C4-2B (cell line): ENCODE measurements at regions not wholly inside any gene's neighbourhood (a gene's known extent, or its start where the extent isn't known, plus 50 kb on each side); places are given as distances from the start of the nearest gene placed in this dataset.

ENCODE experiments used
- H3K27ac ChIP-seq: fragments of 450-650 bp; 2 replicates; pipeline ENCODE4 v1.5.1; 2017
- ZFX ChIP-seq: fragments of 450-650 bp; IDR thresholded peaks from 2 replicates; pipeline ENCODE4 v1.6.1; 2017
- TF ChIP-seq, protein P1 (sequence below): fragments of 450-650 bp; conservative IDR thresholded peaks from 2 replicates; pipeline ENCODE4 v1.5.1; 2017; ENCODE audit warnings: mild to moderate bottlenecking

DNA sequence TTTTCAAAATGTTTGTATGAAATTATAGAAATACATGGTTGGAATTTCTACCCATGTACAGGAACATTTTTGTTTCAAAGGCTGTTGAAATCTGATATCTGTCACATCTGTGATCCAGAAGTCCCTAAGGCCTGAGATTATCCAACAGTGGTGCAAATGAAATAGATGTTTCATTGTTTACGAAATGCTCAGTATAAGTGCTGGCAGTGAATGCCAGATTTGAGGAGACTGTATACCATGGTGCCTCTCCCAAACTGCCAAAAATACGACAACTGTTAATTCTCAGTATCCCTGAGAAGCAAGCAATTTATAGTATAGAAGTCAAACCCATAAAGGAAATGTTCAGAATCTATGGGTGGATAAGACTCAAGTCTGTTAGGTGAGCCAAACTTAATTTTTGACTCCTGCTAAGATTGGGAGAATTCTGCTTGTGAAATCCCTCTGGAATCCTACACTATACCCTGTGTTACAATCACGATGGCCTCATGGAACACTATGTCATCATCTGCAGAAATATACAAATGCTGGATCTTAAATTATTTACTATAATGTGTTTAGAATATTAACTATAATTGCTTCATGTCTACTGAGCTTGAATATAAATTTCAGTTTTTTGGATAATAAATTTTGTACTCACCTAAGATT, 71.2 kb upstream of the DOCK10 start:
- TF ChIP-seq, protein P1, sequence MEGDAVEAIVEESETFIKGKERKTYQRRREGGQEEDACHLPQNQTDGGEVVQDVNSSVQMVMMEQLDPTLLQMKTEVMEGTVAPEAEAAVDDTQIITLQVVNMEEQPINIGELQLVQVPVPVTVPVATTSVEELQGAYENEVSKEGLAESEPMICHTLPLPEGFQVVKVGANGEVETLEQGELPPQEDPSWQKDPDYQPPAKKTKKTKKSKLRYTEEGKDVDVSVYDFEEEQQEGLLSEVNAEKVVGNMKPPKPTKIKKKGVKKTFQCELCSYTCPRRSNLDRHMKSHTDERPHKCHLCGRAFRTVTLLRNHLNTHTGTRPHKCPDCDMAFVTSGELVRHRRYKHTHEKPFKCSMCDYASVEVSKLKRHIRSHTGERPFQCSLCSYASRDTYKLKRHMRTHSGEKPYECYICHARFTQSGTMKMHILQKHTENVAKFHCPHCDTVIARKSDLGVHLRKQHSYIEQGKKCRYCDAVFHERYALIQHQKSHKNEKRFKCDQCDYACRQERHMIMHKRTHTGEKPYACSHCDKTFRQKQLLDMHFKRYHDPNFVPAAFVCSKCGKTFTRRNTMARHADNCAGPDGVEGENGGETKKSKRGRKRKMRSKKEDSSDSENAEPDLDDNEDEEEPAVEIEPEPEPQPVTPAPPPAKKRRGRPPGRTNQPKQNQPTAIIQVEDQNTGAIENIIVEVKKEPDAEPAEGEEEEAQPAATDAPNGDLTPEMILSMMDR: no peak
- TF ChIP-seq ZFX: no peak
- no peak overlapping the region for H3K27ac ChIP-seq

GRCh38 chr2:225112362-225113126, 70.3 kb upstream of the DOCK10 start:
- TF ChIP-seq, protein P1: no peak
- no peak for TF ChIP-seq ZFX
- no peak overlapping the region for H3K27ac ChIP-seq

GRCh38 chr2:225108805-225109204, 66.5 kb upstream of the DOCK10 start:
- no peak for TF ChIP-seq ZFX
- TF ChIP-seq, protein P1: no peak
- H3K27ac ChIP-seq: no peak overlapping the region

DNA sequence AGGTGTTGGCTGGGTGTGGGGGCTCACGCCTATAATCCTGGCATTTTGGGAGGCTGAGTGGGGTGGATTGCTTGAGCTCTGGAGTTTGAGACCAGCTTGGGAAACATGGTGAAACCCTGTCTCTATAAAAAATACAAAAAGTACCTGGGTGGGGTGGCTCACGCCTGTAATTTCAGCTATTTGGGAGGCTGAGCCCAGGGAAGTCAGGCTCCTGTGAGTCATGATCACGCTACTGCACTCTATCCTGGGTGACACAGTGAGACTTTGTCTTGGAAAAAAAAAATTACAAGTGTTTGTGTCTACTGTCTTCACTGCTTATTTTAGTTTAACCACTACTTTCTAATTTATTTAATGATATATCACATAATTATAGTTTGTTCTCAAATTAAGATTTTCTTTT, 62.7 kb upstream of the DOCK10 start:
- no peak overlapping the region for H3K27ac ChIP-seq
- TF ChIP-seq, protein P1: no peak
- TF ChIP-seq ZFX: no peak

DNA sequence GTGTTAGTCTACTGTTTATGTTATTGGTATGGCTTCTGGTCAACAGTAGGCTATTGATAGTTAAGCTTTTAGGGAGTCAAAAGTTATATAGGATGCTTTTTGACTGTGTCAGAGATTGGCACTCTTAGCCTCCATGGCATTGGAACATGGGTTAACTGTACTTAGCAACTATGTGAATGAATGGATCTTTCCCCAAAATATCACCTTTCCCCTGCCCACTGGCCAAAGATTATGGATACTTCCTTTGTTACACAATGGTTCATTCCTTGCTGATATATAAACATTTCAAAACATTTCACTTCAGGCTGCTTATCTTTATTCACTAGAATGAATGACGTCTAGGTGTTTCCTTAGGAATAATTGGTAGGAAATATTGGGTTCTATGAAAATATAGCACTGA, 62.1 kb upstream of the DOCK10 start:
- H3K27ac ChIP-seq: no peak overlapping the region
- no peak for TF ChIP-seq ZFX
- TF ChIP-seq, protein P1: no peak

- H3K27ac ChIP-seq: no peak overlapping the region
- TF ChIP-seq ZFX: no peak
- TF ChIP-seq, protein P1: no peak
Observed at GRCh38 chr2:225103737-225104141, 61.5 kb upstream of the DOCK10 start.

DNA sequence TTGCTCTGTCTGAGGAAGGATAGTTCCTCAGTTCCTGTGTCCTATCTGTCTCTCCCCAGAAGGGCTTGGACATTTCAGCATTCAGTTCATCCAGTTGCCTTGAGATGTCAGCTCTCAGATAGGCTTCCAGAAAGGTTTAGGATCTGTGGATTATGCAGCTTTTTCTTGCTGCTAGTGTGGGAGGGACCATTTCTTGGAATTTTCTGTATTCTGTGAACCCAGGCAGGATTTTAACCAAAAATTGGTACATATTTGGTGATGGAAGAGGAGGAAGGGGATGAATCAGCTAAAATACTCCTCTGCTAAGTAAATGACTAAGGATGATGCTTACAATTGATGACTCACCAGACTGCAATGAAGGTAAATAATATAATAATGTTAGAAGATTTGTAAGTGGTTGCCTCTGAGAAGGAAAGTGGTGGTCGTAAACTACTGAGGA, 58.6 kb upstream of the DOCK10 start:
- TF ChIP-seq, protein P1: no peak
- no peak for TF ChIP-seq ZFX
- H3K27ac ChIP-seq: no peak overlapping the region
